Panc1 (cell line): ENCODE measurements at regions not wholly inside any gene's neighbourhood (a gene's known extent, or its start where the extent isn't known, plus 50 kb on each side); places are given as distances from the start of the nearest gene placed in this dataset.

ENCODE experiments used
- ATAC-seq: fragments of 200-7000 bp; cut with Tn5 transposase; 2 replicates; pipeline ENCODE4 v1.9.1; 2020; ENCODE audit warnings: mild to moderate bottlenecking, moderate library complexity
- BruUV-seq: library from RNA; stranded (reverse); fragments of 400-500 nt; replicated peaks from 2 replicates; lab custom pipeline; 2021; lab: Mats Ljungman, UMichigan
- CTCF ChIA-PET: fragments of 300-600 bp; sonication (Branson Sonifier 250); formaldehyde crosslinking; loops from one replicate; lab custom pipeline; 2022; ENCODE audit warnings: antibody characterized with exemption; lab: Charles Lee
- POLR2A ChIA-PET: fragments of 300-600 bp; sonication (Branson Sonifier 250); formaldehyde crosslinking; loops from one replicate; lab custom pipeline; 2022; ENCODE audit warnings: antibody characterized with exemption; lab: Charles Lee
- DNase-seq: peaks from one replicate; pipeline ENCODE4 v3.0.0-alpha.2; 2010; ENCODE audit warnings: low read depth, low spot score
- H3K27ac ChIP-seq: 2 replicates; pipeline ENCODE4 v1.5.1; 2011; ENCODE audit warnings: mild to moderate bottlenecking, low read length, inconsistent platforms
- H3K27me3 ChIP-seq: fragments of 200-500 bp; sonication (Bioruptor generic); 2 replicates; pipeline ENCODE4 v1.6.0; 2014; ENCODE audit warnings: low read length, inconsistent platforms; ENCODE audit not compliant: control insufficient read depth, insufficient read depth
- H3K36me3 ChIP-seq: fragments of 200-500 bp; sonication (Bioruptor generic); 2 replicates; pipeline ENCODE4 v1.5.1; 2014; ENCODE audit warnings: inconsistent platforms, mild to moderate bottlenecking, low read length, moderate library complexity; ENCODE audit not compliant: control insufficient read depth, insufficient read depth
- H3K4me1 ChIP-seq: 2 replicates; pipeline ENCODE4 v1.5.1; 2011; ENCODE audit warnings: inconsistent platforms, mild to moderate bottlenecking, low read length, moderate library complexity; ENCODE audit not compliant: control insufficient read depth, insufficient read depth
- H3K4me3 ChIP-seq, 2 experiments: 2 replicates each; pipeline ENCODE4 v1.5.1; 2011 to 2012; ENCODE audit warnings: low read depth in 2 of 2, low read length in 2 of 2, mild to moderate bottlenecking in 2 of 2, inconsistent platforms in 1 of 2, moderate library complexity in 1 of 2
- H3K9me3 ChIP-seq: fragments of 200-500 bp; sonication (Bioruptor generic); 2 replicates; pipeline ENCODE4 v1.5.1; 2014; ENCODE audit warnings: low read depth, mild to moderate bottlenecking, inconsistent platforms, low read length, moderate library complexity; ENCODE audit not compliant: control insufficient read depth, insufficient read depth
- CTCF ChIP-seq: fragments of 450-650 bp; IDR thresholded peaks from 2 replicates; pipeline ENCODE4 v1.5.1; 2017; ENCODE audit warnings: mild to moderate bottlenecking
- POLR2AphosphoS5 ChIP-seq: IDR thresholded peaks from 2 replicates; pipeline ENCODE4 v1.6.1; 2012; ENCODE audit warnings: mild to moderate bottlenecking, low read depth, low read length, moderate library complexity
- REST ChIP-seq, 2 experiments: IDR thresholded peaks; 2 replicates each; pipeline ENCODE4 v1.6.1; 2011 to 2012; ENCODE audit warnings: low read depth in 2 of 2, control low read depth in 1 of 2, low read length in 1 of 2, mild to moderate bottlenecking in 1 of 2, moderate library complexity in 1 of 2; ENCODE audit not compliant: insufficient read depth in 1 of 2
- SIN3A ChIP-seq: IDR thresholded peaks from 2 replicates; pipeline ENCODE4 v1.6.1; 2012; ENCODE audit warnings: low read depth, mild to moderate bottlenecking, low read length, moderate library complexity, borderline replicate concordance; ENCODE audit not compliant: insufficient read depth
- TCF7L2 ChIP-seq: IDR thresholded peaks from 2 replicates; pipeline ENCODE4 v1.6.1; 2011; ENCODE audit warnings: mild to moderate bottlenecking, low read depth, low read length, inconsistent platforms
- in situ Hi-C: cut with HindIII; loops from 2 replicates; pipeline ENCODE4 v1.10.0; 2016; ENCODE audit warnings: low sequenced_read_pairs, low pct_unique_long_range_greater_than_20kb
- intact Hi-C: fragments of 100-400 bp; cut with micrococcal nuclease; formaldehyde crosslinking; loops from one replicate; pipeline ENCODE4 v1.10.0; 2022; ENCODE audit not compliant: unreplicated experiment

DNA sequence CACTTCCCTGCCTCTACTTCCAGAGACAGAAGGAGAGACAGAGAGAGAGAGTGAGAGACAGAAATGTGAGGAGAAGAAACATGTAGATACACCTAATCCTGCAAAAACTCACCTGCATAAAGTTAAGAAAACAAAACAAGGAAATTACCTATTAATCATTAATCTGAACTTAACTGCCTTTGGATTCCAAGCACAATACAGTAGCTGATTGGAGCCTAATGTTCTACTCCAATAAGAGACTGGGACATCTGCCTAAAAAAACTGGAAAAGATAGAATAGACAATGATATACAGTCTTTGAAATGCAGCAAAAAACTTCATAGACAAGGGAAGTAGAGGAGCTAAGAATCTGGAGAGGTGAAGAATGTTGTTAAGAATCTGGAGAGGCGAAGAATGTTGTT is 910.2 kb upstream of the SLC10A2 start:
- no peak for ATAC-seq
- Histone ChIP-seq H3K4me1 (no peaks in the 10 kb centered on the region), H3K36me3 (no peaks in the 10 kb centered on the region; the same call in 1 of the 2 replicates), H3K27me3 (no peaks in the 10 kb centered on the region), H3K4me3 (no peak overlapping the region), H3K27ac (no peak overlapping the region), H3K9me3 (no peaks in the 10 kb centered on the region)
- ChIA-PET POLR2A (no interaction called here), CTCF (no interaction called here)
- DNase-seq, result no peak
- no peak for TF ChIP-seq REST (IDR thresholded peaks at IDR 0.05; ENCODE audit: insufficient read depth in 1 of 2, low read depth in 2 of 2, low read length in 1 of 2)
- no peak for TF ChIP-seq POLR2AphosphoS5
- TF ChIP-seq SIN3A, result no peak
- no peak for TF ChIP-seq TCF7L2
- TF ChIP-seq CTCF, result no peak
- intact Hi-C loops (no loop called here), in situ Hi-C loops (no loop called here)
- no TSS peak for BruUV-seq

GRCh38 chr13:103973740-103974139 is 907.5 kb upstream of the SLC10A2 start:
- ChIA-PET POLR2A (no interaction called here), CTCF (no interaction called here)
- TF ChIP-seq POLR2AphosphoS5, result no peak
- no peak for TF ChIP-seq REST (IDR thresholded peaks at IDR 0.05; ENCODE audit: insufficient read depth in 1 of 2, low read depth in 2 of 2, low read length in 1 of 2)
- TF ChIP-seq CTCF, result no peak
- TF ChIP-seq SIN3A, result no peak
- TF ChIP-seq TCF7L2, result no peak
- Histone ChIP-seq H3K27ac (no peak overlapping the region), H3K9me3 (no peaks in the 10 kb centered on the region), H3K4me1 (no peaks in the 10 kb centered on the region), H3K4me3 (no peak overlapping the region), H3K36me3 (no peaks in the 10 kb centered on the region), H3K27me3 (no peaks in the 10 kb centered on the region)
- in situ Hi-C loops, result no loop called here
- DNase-seq (no peak), ATAC-seq (no peak)
- no TSS peak for BruUV-seq
- intact Hi-C loops, result no loop called here
